ENCODE measurements at regions not wholly inside any gene's neighbourhood (a gene's known extent, or its start where the extent isn't known, plus 50 kb on each side); places are given as distances from the start of the nearest gene placed in this dataset.
"Not testable (repeated sequence)": the region's sequence is repeated elsewhere in the genome, so short reads cannot be mapped to it uniquely, and the experiment has no call there.

DNA sequence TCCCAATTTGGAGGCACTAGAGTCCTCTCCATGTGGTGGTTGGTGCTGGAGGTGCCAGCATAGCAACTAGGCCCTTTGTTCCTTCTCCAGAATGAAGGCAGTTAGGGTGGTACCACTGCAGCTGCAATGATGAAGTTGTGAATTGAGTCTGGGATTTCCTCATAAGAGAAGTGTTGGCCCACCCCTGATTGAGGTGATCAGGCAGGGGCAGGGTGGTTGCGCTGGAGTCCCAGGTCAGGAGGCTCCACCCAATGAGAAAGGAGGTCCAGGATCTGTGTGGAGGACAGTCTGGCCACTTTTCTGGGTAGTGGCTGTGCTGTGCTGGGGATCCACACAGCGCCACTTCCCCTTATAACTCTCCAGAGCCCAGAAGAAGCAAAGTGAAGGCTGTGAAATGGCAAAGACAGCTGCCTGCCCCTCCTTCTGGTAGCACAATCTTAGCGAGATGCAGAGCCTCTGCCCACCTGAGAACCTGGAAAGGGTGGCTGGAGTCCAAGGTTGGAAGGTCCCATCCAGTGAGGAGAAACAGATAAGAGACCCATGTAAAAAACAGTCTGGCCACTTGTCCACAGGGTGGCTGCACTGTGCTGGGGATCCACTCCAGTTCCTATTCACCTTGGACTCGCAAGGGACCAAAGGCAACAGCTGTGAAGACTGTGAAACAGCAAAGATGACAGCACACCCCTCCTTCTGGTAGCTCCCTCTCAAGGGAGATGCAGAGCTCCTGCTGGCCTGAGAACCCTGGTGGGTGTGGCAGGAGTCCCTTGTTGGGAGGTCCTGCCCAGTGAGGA is 124.6 kb downstream of the RRAGB start:
- H3K4me3 ChIP-seq (ENCODE audit: low read depth, low read length), result no peak overlapping the region
- no peak for DNase-seq (ENCODE audit: low read depth)
- ChIA-PET CTCF (no interaction called here), POLR2A (no interaction called here)
- TF ChIP-seq, protein P1, sequence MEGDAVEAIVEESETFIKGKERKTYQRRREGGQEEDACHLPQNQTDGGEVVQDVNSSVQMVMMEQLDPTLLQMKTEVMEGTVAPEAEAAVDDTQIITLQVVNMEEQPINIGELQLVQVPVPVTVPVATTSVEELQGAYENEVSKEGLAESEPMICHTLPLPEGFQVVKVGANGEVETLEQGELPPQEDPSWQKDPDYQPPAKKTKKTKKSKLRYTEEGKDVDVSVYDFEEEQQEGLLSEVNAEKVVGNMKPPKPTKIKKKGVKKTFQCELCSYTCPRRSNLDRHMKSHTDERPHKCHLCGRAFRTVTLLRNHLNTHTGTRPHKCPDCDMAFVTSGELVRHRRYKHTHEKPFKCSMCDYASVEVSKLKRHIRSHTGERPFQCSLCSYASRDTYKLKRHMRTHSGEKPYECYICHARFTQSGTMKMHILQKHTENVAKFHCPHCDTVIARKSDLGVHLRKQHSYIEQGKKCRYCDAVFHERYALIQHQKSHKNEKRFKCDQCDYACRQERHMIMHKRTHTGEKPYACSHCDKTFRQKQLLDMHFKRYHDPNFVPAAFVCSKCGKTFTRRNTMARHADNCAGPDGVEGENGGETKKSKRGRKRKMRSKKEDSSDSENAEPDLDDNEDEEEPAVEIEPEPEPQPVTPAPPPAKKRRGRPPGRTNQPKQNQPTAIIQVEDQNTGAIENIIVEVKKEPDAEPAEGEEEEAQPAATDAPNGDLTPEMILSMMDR (IDR thresholded peaks at IDR 0.05; ENCODE audit: insufficient read depth, low read depth, low read length), result no peak
- no peaks in the 10 kb centered on the region for H3K27me3 ChIP-seq (ENCODE audit: control insufficient read depth, insufficient read depth, low read length)
- H3K36me3 ChIP-seq (ENCODE audit: control insufficient read depth, insufficient read depth, low read length), result no peaks in the 10 kb centered on the region

DNA sequence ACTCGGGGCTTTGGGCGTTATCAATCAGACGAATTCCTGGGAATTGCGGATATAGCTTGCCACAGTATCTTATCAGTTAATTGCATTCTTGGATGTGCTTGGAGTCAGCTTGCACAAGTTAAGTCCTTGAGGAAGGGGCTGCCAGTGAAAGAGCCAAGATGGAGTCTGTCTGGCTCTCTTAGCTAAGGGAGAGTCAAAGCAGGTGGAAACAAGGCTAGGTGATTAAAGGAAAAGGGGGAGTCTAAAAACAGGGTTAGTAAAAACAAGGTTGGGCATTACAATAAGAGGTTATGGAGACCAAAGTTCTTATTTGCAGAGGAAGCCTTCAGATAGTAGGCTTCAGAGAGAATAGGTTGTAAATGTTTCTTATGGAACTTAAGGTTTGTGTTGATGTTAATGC is 149.2 kb downstream of the RRAGB start:
- H3K4me3 ChIP-seq (ENCODE audit: low read depth, low read length); CTCF ChIA-PET; POLR2A ChIA-PET; DNase-seq (ENCODE audit: low read depth); H3K36me3 ChIP-seq (ENCODE audit: control insufficient read depth, insufficient read depth, low read length); H3K27me3 ChIP-seq (ENCODE audit: control insufficient read depth, insufficient read depth, low read length): not testable (repeated sequence)

DNA sequence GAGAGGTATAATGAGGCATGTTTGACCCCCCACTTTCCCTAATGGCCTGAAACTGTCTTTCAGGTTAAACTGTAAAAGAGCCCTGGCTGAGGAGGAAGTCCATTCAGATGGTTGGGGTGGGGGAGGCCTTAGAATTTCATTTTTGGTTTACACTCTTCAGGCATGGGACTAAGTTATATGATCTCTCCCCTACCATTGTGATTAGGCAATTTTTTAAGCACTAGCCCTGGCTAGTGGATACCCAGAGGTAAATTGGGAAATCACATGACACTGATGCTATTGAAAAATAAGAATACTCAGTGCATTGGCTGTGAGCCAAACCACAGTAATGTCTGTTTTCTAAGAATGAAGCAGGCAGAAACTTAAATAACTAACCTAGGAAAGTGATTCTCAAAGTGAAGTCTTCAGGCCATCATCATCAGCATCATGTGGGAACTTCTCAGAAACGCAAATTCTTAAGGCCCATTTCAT is 149.7 kb downstream of the RRAGB start:
- CTCF ChIA-PET, result no interaction called here
- no peaks in the 10 kb centered on the region for H3K36me3 ChIP-seq (ENCODE audit: control insufficient read depth, insufficient read depth, low read length)
- POLR2A ChIA-PET, result no interaction called here
- no peak overlapping the region for H3K4me3 ChIP-seq (ENCODE audit: low read depth, low read length)
- TF ChIP-seq, protein P1 (IDR thresholded peaks at IDR 0.05; ENCODE audit: insufficient read depth, low read depth, low read length), result no peak
- DNase-seq (ENCODE audit: low read depth), result no peak
- no peaks in the 10 kb centered on the region for H3K27me3 ChIP-seq (ENCODE audit: control insufficient read depth, insufficient read depth, low read length)

DNA sequence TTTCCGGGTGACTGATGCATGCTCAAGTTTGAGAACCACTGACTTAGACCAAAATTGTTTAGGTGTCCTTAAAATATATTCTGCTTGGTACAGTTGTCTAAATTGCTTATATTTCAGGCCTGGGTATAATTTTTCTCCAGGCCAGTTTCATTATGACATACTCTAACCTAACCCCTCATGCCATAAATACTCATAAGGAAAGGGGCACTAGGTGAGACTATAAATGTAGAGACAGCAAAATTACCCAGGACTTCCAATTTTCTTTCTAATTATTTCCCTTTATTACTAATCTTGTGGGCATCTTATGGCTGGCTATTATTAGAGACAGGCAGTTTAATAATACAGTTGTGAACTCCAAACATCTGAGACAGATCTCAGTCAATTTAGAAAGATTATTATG is 150.2 kb downstream of the RRAGB start:
- TF ChIP-seq, protein P1 (IDR thresholded peaks at IDR 0.05; ENCODE audit: insufficient read depth, low read depth, low read length), result no peak
- Histone ChIP-seq H3K36me3 (ENCODE audit: control insufficient read depth, insufficient read depth, low read length) (no peaks in the 10 kb centered on the region), H3K4me3 (ENCODE audit: low read depth, low read length) (no peak overlapping the region), H3K27me3 (ENCODE audit: control insufficient read depth, insufficient read depth, low read length) (no peaks in the 10 kb centered on the region)
- CTCF ChIA-PET, result no interaction called here
- POLR2A ChIA-PET, result no interaction called here
- DNase-seq (ENCODE audit: low read depth), result no peak

DNA sequence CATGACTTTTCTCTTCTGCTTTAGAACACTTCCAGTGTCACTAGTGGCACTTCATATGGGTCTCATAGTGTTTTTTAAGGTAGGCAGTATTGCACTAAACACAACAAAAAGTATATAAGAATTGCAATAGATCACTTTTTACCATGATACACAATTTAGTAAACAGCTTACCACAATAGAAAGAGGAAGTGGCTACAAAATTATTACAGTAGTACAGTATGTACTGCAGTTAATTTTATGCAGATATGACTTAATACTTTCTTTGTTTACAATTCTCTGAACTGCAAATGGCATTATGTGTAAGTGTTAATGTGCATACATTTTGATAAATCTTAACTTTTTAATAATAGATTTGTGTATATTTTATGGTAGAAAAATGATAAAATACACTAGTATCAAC is 157.3 kb downstream of the RRAGB start:
- TF ChIP-seq, protein P1 (IDR thresholded peaks at IDR 0.05; ENCODE audit: insufficient read depth, low read depth, low read length), result no peak
- Histone ChIP-seq H3K27me3 (ENCODE audit: control insufficient read depth, insufficient read depth, low read length) (no peaks in the 10 kb centered on the region), H3K4me3 (ENCODE audit: low read depth, low read length) (no peak overlapping the region), H3K36me3 (ENCODE audit: control insufficient read depth, insufficient read depth, low read length) (no peaks in the 10 kb centered on the region)
- POLR2A ChIA-PET, result no interaction called here
- CTCF ChIA-PET, result no interaction called here
- DNase-seq (ENCODE audit: low read depth), result no peak

DNA sequence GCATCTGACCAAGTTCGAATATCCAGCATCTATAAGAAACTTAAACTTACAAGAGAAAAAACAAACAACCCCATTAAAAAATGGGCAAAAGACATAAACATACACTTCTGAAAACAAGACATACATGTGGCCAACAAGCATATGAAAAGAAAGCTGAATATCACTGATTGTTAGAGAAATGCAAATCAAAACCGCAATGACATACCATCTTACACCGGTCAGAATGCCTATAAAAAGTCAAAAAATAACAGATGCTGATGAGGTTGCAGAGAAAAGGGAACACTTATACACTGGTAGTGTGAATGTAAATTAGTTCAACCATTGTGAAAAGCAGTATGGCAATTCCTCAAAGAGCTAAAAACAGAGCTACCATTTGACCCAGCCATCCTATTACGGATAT is 166.0 kb downstream of the RRAGB start:
- CTCF ChIA-PET; H3K4me3 ChIP-seq (ENCODE audit: low read depth, low read length); POLR2A ChIA-PET: not testable (repeated sequence)

More for the DNA sequence above, 166.0 kb downstream of the RRAGB start:
- not testable (repeated sequence) for H3K36me3 ChIP-seq (ENCODE audit: control insufficient read depth, insufficient read depth, low read length); H3K27me3 ChIP-seq (ENCODE audit: control insufficient read depth, insufficient read depth, low read length); DNase-seq (ENCODE audit: low read depth)

Data from BJ (cell line).